Thyroid gland (tissue), 4 donors: ENCODE measurements at regions not wholly inside any gene's neighbourhood (a gene's known extent, or its start where the extent isn't known, plus 50 kb on each side); places are given as distances from the start of the nearest gene placed in this dataset.
"Not testable (repeated sequence)": the region's sequence is repeated elsewhere in the genome, so short reads cannot be mapped to it uniquely, and the experiment has no call there.

Source experiments
- DNase-seq, 2 donors: peaks; one replicate each; pipeline ENCODE4 v3.0.0-alpha.2; 2019
- H3K27ac ChIP-seq, 3 donors: fragments of 200-600 bp; sonication (generic); 1 replicate in 2 of 3; 2 replicates in 1 of 3; pipeline ENCODE4 v1.5.1; 2016 to 2019; ENCODE audit warnings: mild to moderate bottlenecking in 1 of 3, moderate library complexity in 1 of 3
- H3K27me3 ChIP-seq: fragments of 200-600 bp; sonication (generic); one replicate; pipeline ENCODE4 v1.5.1; 2019
- H3K36me3 ChIP-seq, 2 donors: fragments of 200-600 bp; sonication (generic); one replicate each; pipeline ENCODE4 v1.5.1; 2016 to 2019
- H3K4me1 ChIP-seq, 2 donors: fragments of 200-600 bp; sonication (generic); one replicate each; pipeline ENCODE4 v1.5.1; 2017 to 2019
- H3K4me3 ChIP-seq, 3 donors: fragments of 200-600 bp; sonication (generic); replicated peaks in 1 of 3; 1 replicate in 2 of 3; 2 replicates in 1 of 3; pipeline ENCODE4 v1.5.1; 2016; ENCODE audit warnings: mild to moderate bottlenecking in 1 of 3
- H3K9me3 ChIP-seq: fragments of 200-600 bp; sonication (generic); one replicate; pipeline ENCODE4 v1.5.1; 2017
- POLR2A ChIP-seq, 2 donors: fragments of 450-650 bp; IDR thresholded peaks; one replicate each; pipeline ENCODE4 v1.6.1; 2017; ENCODE audit warnings: antibody characterized with exemption in 2 of 2, mild to moderate bottlenecking in 2 of 2, moderate library complexity in 1 of 2
- WGBS, 2 donors: methylation state at CpG; one replicate each; pipeline ENCODE4 v1.1.5; 2017; 5-methylcytosine and 5-hydroxymethylcytosine counted together
- intact Hi-C: fragments of 100-400 bp; cut with DNase I; formaldehyde crosslinking; loops from one replicate; pipeline ENCODE4 v1.15.1; 2023
- TF ChIP-seq, protein P1 (sequence below), 6 experiments: fragments of 200-600 bp in 3 of 6; fragments of 450-650 bp in 3 of 6; sonication (generic) in 3 of 6; IDR thresholded peaks; one replicate each; pipeline ENCODE4 v1.5.1; 2016 to 2019; ENCODE audit warnings: antibody characterized with exemption in 6 of 6, mild to moderate bottlenecking in 2 of 6, inconsistent platforms in 1 of 6, moderate library complexity in 1 of 6

GRCh38 chr5:1656271-1656975, 132.7 kb upstream of the LPCAT1 start:
- TF ChIP-seq POLR2A (IDR thresholded peaks at IDR 0.05): no peak
- TF ChIP-seq, protein P1, sequence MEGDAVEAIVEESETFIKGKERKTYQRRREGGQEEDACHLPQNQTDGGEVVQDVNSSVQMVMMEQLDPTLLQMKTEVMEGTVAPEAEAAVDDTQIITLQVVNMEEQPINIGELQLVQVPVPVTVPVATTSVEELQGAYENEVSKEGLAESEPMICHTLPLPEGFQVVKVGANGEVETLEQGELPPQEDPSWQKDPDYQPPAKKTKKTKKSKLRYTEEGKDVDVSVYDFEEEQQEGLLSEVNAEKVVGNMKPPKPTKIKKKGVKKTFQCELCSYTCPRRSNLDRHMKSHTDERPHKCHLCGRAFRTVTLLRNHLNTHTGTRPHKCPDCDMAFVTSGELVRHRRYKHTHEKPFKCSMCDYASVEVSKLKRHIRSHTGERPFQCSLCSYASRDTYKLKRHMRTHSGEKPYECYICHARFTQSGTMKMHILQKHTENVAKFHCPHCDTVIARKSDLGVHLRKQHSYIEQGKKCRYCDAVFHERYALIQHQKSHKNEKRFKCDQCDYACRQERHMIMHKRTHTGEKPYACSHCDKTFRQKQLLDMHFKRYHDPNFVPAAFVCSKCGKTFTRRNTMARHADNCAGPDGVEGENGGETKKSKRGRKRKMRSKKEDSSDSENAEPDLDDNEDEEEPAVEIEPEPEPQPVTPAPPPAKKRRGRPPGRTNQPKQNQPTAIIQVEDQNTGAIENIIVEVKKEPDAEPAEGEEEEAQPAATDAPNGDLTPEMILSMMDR (IDR thresholded peaks at IDR 0.05): no peak
- 91% methylated on average over 17 of the region's 17 CpGs for WGBS, 2 donors
- Histone ChIP-seq H3K4me1 (peaks cover 0 to 3% of the 10 kb centered on the region in 2 donors), H3K27me3 (no peaks in the 10 kb centered on the region), H3K27ac (no peak overlapping the region), H3K9me3 (no peaks in the 10 kb centered on the region), H3K36me3 (no peaks in the 10 kb centered on the region), H3K4me3 (no peak overlapping the region)
- intact Hi-C loops: loop anchor here (10.0 kb wide), 2 partner anchors 442 to 742 kb away; no protein-coding TSS in a partner anchor
- DNase-seq: no peak

DNA sequence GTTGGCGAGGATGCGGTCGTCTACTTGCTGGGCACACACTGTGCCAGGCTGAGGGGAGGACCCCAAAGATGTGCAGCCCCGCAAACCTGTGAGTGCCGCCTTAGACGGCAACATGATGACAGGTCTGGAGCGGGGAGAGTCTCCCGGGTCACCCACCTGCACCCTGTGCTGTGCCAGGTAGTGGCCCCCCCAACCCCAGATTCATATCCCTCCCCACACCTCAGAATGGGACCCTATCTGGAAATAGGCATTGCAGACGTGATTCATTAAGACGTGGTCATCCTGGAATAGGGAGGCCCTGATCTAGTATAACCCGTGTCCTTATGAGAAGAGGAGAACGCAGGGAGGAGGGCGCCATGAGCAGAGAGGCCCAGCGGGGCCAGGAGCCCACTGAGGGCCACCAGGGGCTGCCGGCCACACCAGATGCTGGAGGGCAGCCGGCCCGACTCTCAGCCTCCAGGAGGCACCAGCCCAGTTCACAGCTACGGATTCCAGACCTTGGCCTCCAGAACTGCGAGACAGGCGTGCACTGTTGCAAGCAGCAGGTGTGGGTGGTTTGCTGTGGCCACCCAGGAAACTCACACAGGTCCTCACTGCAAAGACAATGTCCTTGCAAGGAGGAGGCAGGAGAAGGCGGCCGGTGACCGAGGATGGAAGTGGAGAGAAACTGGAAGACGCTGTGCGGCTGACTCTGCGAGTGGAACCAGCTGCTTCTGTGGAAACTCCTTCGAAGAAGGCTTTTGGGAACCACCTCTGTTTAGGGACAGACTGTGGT, 131.9 kb upstream of the LPCAT1 start:
- TF ChIP-seq, protein P1 (IDR thresholded peaks at IDR 0.05): no peak
- no peak for TF ChIP-seq POLR2A (IDR thresholded peaks at IDR 0.05)
- no peak for DNase-seq
- Histone ChIP-seq H3K36me3 (no peaks in the 10 kb centered on the region), H3K27me3 (no peaks in the 10 kb centered on the region), H3K27ac (no peak overlapping the region), H3K4me3 (no peak overlapping the region), H3K4me1 (peaks cover 0 to 3% of the 10 kb centered on the region in 2 donors), H3K9me3 (no peaks in the 10 kb centered on the region)
- intact Hi-C loops: loop anchor here (10.0 kb wide), 2 partner anchors 441 to 741 kb away; no protein-coding TSS in a partner anchor
- WGBS, 2 donors: 90 to 91% methylated on average over 22 to 27 of the region's 27 CpGs

DNA sequence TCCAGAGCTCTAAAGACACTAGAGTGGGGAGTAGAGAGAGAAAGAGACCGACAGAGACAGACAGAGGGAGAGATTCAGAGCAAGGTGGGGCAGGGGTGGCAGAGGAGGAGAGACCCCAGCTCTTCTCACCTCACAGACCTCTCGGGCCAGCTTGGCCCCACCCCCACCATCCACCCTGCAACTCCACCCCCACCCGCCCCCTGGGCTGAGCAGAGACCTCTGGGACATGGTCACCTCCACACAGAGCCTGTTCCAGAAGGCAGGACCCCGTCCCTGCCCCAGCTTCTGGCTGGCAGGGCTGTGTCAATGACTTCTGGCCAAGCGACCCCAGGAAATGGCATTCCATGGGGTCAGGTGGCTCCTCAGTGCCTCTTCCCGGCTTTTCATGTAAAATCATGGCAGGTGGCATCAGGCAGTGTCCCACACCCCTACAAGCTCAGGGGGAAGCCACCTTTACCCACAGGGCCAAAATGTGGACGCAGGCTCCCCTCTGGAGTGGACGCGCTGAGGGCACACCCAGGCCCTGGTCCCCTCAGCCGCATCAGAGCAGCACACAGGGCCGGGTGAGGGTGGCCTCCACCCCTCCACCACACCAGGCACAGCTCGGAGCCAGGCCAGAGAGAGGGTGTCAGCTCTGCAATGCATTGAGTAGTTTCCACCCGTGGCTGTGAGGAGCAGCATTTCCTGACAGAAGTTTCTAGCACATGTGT, 131.2 kb upstream of the LPCAT1 start:
- WGBS, 2 donors: 64 to 73% methylated on average over 9 to 10 of the region's 13 CpGs
- no peak for DNase-seq
- Histone ChIP-seq H3K4me3 (no peak overlapping the region), H3K27me3 (no peaks in the 10 kb centered on the region), H3K9me3 (no peaks in the 10 kb centered on the region), H3K36me3 (no peaks in the 10 kb centered on the region), H3K4me1 (peaks cover 0 to 3% of the 10 kb centered on the region in 2 donors), H3K27ac (no peak overlapping the region)
- intact Hi-C loops: loop anchor here (10.0 kb wide), 2 partner anchors 440 to 740 kb away; no protein-coding TSS in a partner anchor
- no peak for TF ChIP-seq POLR2A (IDR thresholded peaks at IDR 0.05)
- TF ChIP-seq, protein P1 (IDR thresholded peaks at IDR 0.05): no peak

- not testable (repeated sequence) for H3K9me3 ChIP-seq, H3K27ac ChIP-seq, H3K4me3 ChIP-seq, H3K27me3 ChIP-seq, H3K4me1 ChIP-seq, H3K36me3 ChIP-seq
- peak in 1 of 2 donors; percentile 19 for DNase-seq
- intact Hi-C loops: loop anchor here (10.0 kb wide), 2 partner anchors 439 to 739 kb away; no protein-coding TSS in a partner anchor
- 0 to 37% methylated on average over 2 to 5 of the region's 60 CpGs for WGBS, 2 donors
- TF ChIP-seq, protein P1 (IDR thresholded peaks at IDR 0.05): peak in 4 of 6 experiments; percentile 35 to 51 (median 46)
These were observed 130.2 kb upstream of the LPCAT1 start for GRCh38 chr5:1653698-1654651.
